Body of pancreas (tissue), 4 donors: ENCODE measurements at regions not wholly inside any gene's neighbourhood (a gene's known extent, or its start where the extent isn't known, plus 50 kb on each side); places are given as distances from the start of the nearest gene placed in this dataset.

Experiments used
- CTCF ChIP-seq, 7 experiments: fragments of 450-650 bp in 4 of 7; fragments of 200-600 bp in 3 of 7; sonication (generic) in 3 of 7; IDR thresholded peaks; one replicate each; pipeline ENCODE4 v1.5.1; 2016 to 2019; ENCODE audit warnings: antibody characterized with exemption in 7 of 7
- POLR2A ChIP-seq, 3 donors: fragments of 450-650 bp; IDR thresholded peaks; one replicate each; pipeline ENCODE4 v1.6.1; 2016; ENCODE audit warnings: antibody characterized with exemption in 3 of 3, mild to moderate bottlenecking in 2 of 3

GRCh38 chr2:235162837-235163197 lies 211.0 kb downstream of the SH3BP4 start:
- TF ChIP-seq CTCF (IDR thresholded peaks at IDR 0.05) (no peak), POLR2A (IDR thresholded peaks at IDR 0.05) (no peak)
